Left renal pelvis (tissue), 4 donors: ENCODE measurements at regions not wholly inside any gene's neighbourhood (a gene's known extent, or its start where the extent isn't known, plus 50 kb on each side); places are given as distances from the start of the nearest gene placed in this dataset.

ENCODE experiments used
- DNase-seq, 4 donors: peaks; one replicate each; pipeline ENCODE4 v3.0.0-alpha.2; 2013; ENCODE audit warnings: low read depth in 4 of 4, low spot score in 3 of 4

- DNase-seq = no peak
Observed at GRCh38 chr5:162484095-162484494, 416.5 kb downstream of the GABRG2 start.

GRCh38 chr5:162484986-162485385 is 417.4 kb downstream of the GABRG2 start:
- no peak for DNase-seq

- DNase-seq = no peak
Observed at GRCh38 chr5:162485666-162486292, 418.2 kb downstream of the GABRG2 start.

- no peak for DNase-seq
Observed at GRCh38 chr5:162487528-162488525, 420.3 kb downstream of the GABRG2 start.

- DNase-seq = no peak
Observed at GRCh38 chr5:162496100-162496808, 428.7 kb downstream of the GABRG2 start.

GRCh38 chr5:162497455-162497854 is 429.9 kb downstream of the GABRG2 start:
- no peak for DNase-seq

GRCh38 chr5:162502780-162503179 is 435.2 kb downstream of the GABRG2 start:
- DNase-seq = no peak

- no peak for DNase-seq
Observed at GRCh38 chr5:162503796-162504195, 436.2 kb downstream of the GABRG2 start.

GRCh38 chr5:162512935-162513565 is 445.5 kb downstream of the GABRG2 start:
- no peak for DNase-seq

- no peak for DNase-seq
Observed at GRCh38 chr5:162514116-162514515, 446.5 kb downstream of the GABRG2 start.

GRCh38 chr5:162520878-162521277 is 453.3 kb downstream of the GABRG2 start:
- no peak for DNase-seq

GRCh38 chr5:162529209-162529608 is 461.6 kb downstream of the GABRG2 start:
- DNase-seq = no peak

GRCh38 chr5:162529886-162530285 is 462.3 kb downstream of the GABRG2 start:
- DNase-seq = no peak

GRCh38 chr5:162543437-162543836 is 475.9 kb downstream of the GABRG2 start:
- DNase-seq = no peak

- no peak for DNase-seq
Observed at GRCh38 chr5:162544905-162545304, 477.3 kb downstream of the GABRG2 start.

GRCh38 chr5:162550236-162550635 is 482.7 kb downstream of the GABRG2 start:
- no peak for DNase-seq

GRCh38 chr5:162558120-162558519 is 490.5 kb downstream of the GABRG2 start:
- DNase-seq = no peak

GRCh38 chr5:162567644-162568043 is 500.1 kb downstream of the GABRG2 start:
- DNase-seq = no peak

GRCh38 chr5:162573758-162574157 is 506.2 kb downstream of the GABRG2 start:
- no peak for DNase-seq

GRCh38 chr5:162591724-162592123 is 524.2 kb downstream of the GABRG2 start:
- DNase-seq = no peak

- no peak for DNase-seq
Observed at GRCh38 chr5:162593881-162594280, 526.3 kb downstream of the GABRG2 start.
